ENCODE measurements at regions not wholly inside any gene's neighbourhood (a gene's known extent, or its start where the extent isn't known, plus 50 kb on each side); places are given as distances from the start of the nearest gene placed in this dataset.

DNA sequence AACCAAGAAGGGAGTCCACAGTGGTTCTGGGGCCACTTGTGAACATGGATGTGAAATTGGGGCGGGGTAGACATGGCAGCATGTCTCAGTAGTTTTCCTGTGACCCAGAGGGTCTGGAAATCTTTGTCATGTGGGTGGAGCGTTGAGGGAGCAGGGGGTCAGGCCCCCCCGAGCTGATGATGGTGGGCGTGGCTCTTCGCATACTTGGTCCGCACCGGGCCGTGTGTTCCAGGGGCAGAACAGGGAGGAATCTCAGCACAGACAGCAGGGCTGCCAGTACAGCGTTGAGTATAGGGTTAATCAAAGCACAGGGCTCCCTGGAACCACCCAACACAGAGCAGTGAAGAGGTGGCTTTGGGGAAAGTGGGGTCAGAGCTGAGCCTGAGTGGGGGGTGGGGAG, 267.5 kb downstream of the SEC14L1 start (continued):
- TF ChIP-seq, protein P1, sequence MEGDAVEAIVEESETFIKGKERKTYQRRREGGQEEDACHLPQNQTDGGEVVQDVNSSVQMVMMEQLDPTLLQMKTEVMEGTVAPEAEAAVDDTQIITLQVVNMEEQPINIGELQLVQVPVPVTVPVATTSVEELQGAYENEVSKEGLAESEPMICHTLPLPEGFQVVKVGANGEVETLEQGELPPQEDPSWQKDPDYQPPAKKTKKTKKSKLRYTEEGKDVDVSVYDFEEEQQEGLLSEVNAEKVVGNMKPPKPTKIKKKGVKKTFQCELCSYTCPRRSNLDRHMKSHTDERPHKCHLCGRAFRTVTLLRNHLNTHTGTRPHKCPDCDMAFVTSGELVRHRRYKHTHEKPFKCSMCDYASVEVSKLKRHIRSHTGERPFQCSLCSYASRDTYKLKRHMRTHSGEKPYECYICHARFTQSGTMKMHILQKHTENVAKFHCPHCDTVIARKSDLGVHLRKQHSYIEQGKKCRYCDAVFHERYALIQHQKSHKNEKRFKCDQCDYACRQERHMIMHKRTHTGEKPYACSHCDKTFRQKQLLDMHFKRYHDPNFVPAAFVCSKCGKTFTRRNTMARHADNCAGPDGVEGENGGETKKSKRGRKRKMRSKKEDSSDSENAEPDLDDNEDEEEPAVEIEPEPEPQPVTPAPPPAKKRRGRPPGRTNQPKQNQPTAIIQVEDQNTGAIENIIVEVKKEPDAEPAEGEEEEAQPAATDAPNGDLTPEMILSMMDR (tag by site-specific recombination; IDR thresholded peaks at IDR 0.05), result no peak
- no peak for TF ChIP-seq ZNF174 (tag by site-specific recombination; IDR thresholded peaks at IDR 0.05)
- TF ChIP-seq ZNF394 (tag by site-specific recombination; IDR thresholded peaks at IDR 0.05; ENCODE audit: borderline replicate concordance), result no peak

DNA sequence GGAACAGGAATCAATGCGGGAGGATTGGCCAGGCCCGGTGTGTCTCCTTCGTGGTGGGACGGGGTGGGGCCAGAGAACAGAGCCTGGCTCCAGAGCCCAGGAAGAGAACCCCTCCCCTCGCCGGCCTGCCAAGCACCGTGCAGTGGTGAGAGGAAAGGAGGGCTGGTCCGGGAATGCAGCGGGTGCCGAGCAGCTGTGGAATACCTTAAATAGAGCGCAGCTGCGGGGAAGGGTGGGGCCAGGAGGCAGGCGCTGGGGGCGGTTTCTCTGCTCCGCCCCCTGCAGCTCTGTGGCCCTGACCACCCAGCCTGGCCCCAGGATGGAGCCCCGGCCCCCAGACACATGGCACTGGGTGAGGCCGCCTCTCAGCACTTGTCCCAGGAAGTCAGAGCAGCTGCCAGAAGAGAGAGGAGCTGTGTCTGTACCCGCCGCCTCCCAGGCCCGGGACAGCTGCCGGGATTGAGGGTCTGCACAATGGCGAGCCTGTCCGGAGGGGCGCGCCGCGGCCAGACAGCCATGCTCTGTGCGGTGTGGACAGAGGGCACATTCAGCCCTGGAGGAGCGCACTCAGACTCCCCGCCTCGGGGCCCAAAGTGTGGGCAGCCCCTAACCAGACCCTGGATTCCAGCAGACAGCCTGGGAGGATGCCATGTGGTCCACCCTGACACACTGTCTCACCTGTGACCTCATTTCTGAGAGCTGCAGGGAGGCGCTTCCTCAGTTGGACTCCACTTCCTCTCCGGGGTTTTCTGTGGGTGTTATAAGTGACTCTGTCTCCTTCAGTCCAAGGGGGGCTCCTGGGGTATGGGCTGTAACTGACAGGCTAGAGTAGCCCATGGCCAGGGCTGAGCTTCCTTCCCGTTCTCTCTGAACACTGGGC, 268.8 kb downstream of the SEC14L1 start:
- H3K4me3 ChIP-seq (ENCODE audit: low read depth, low read length), result no peak overlapping the region
- H3K27ac ChIP-seq (ENCODE audit: extremely low read depth, low read depth, low read length), result no peak overlapping the region
- ChIA-PET POLR2A (interaction anchor here (0.6 kb wide), 1 partner anchor 40 kb away, joined by 3 read pairs; no protein-coding TSS in a partner anchor), CTCF (interaction anchor here (1.2 kb wide), 1 partner anchor 20 kb away, joined by 5 read pairs; no protein-coding TSS in a partner anchor)
- H3K4me1 ChIP-seq (ENCODE audit: control insufficient read depth, insufficient read depth, low read length), result no peaks in the 10 kb centered on the region
- TF ChIP-seq ZNF157 (tag by site-specific recombination; IDR thresholded peaks at IDR 0.05), result no peak
- no peak for TF ChIP-seq ZNF785 (tag by site-specific recombination; IDR thresholded peaks at IDR 0.05)
- TF ChIP-seq ZNF596 (tag by site-specific recombination; IDR thresholded peaks at IDR 0.05), result no peak
- TF ChIP-seq ZIC2 (tag by site-specific recombination; IDR thresholded peaks at IDR 0.05), result 0 out of 2 replicates have a peak, but pooled peaks have one; percentile 9
- no peak for TF ChIP-seq ZSCAN30 (tag by site-specific recombination; IDR thresholded peaks at IDR 0.05)
- TF ChIP-seq ZNF37A (tag by site-specific recombination; IDR thresholded peaks at IDR 0.05), result no peak
- TF ChIP-seq, protein P2, sequence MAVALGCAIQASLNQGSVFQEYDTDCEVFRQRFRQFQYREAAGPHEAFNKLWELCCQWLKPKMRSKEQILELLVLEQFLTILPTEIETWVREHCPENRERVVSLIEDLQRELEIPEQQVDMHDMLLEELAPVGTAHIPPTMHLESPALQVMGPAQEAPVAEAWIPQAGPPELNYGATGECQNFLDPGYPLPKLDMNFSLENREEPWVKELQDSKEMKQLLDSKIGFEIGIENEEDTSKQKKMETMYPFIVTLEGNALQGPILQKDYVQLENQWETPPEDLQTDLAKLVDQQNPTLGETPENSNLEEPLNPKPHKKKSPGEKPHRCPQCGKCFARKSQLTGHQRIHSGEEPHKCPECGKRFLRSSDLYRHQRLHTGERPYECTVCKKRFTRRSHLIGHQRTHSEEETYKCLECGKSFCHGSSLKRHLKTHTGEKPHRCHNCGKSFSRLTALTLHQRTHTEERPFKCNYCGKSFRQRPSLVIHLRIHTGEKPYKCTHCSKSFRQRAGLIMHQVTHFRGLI (tag by site-specific recombination; IDR thresholded peaks at IDR 0.05), result no peak
- TF ChIP-seq ZNF266 (tag by site-specific recombination; IDR thresholded peaks at IDR 0.05; ENCODE audit: low read depth), result no peak
- TF ChIP-seq, protein P3, sequence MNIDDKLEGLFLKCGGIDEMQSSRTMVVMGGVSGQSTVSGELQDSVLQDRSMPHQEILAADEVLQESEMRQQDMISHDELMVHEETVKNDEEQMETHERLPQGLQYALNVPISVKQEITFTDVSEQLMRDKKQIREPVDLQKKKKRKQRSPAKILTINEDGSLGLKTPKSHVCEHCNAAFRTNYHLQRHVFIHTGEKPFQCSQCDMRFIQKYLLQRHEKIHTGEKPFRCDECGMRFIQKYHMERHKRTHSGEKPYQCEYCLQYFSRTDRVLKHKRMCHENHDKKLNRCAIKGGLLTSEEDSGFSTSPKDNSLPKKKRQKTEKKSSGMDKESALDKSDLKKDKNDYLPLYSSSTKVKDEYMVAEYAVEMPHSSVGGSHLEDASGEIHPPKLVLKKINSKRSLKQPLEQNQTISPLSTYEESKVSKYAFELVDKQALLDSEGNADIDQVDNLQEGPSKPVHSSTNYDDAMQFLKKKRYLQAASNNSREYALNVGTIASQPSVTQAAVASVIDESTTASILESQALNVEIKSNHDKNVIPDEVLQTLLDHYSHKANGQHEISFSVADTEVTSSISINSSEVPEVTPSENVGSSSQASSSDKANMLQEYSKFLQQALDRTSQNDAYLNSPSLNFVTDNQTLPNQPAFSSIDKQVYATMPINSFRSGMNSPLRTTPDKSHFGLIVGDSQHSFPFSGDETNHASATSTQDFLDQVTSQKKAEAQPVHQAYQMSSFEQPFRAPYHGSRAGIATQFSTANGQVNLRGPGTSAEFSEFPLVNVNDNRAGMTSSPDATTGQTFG (tag by site-specific recombination; IDR thresholded peaks at IDR 0.05; ENCODE audit: borderline replicate concordance), result no peak
- peaks cover 0 to 22% of the 10 kb centered on the region in 2 experiments; a peak in 2 of 3 replicates for H3K36me3 ChIP-seq (ENCODE audit: control insufficient read depth in 2 of 2, insufficient read depth in 1 of 2, low read length in 2 of 2)
- H3K9me3 ChIP-seq (ENCODE audit: control insufficient read depth, insufficient read depth, low read depth, low read length), result no peaks in the 10 kb centered on the region

DNA sequence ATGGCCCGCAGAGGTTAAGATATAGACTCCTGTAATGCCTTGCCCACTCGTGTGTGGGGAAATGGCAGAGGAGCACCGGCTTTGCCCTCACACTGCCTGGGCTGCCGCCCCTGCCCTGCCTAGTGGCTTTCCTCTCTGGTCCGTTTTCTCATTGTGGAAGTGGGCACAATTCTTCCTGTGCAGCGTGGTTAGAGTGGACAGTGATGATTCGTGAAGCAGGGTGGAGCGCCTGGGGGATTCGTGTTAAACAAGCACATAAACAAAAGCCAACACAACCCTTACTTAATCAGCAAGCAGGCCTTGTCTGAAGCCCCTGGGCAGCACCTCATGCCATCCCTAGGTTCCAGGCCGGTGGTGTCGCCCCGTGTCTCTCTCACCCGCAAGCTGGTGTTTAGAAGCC, 269.7 kb downstream of the SEC14L1 start:
- no peaks in the 10 kb centered on the region for H3K4me1 ChIP-seq (ENCODE audit: control insufficient read depth, insufficient read depth, low read length)
- POLR2A ChIA-PET, result no interaction called here

More for the DNA sequence above, 269.7 kb downstream of the SEC14L1 start:
- no peak overlapping the region for H3K27ac ChIP-seq (ENCODE audit: extremely low read depth, low read depth, low read length)
- CTCF ChIA-PET, result interaction anchor here (1.2 kb wide), 1 partner anchor 19 kb away, joined by 5 read pairs; no protein-coding TSS in a partner anchor
- TF ChIP-seq REPIN1 (tag by site-specific recombination; IDR thresholded peaks at IDR 0.05; ENCODE audit: low read depth) (no peak), ZNF174 (tag by site-specific recombination; IDR thresholded peaks at IDR 0.05) (no peak), ZNF830 (tag by site-specific recombination; IDR thresholded peaks at IDR 0.05; ENCODE audit: low read depth) (no peak), ZNF544 (tag by site-specific recombination; IDR thresholded peaks at IDR 0.05) (no peak), ZNF292 (tag by site-specific recombination; IDR thresholded peaks at IDR 0.05; ENCODE audit: borderline replicate concordance, low read depth) (no peak), ZNF658 (tag by site-specific recombination; IDR thresholded peaks at IDR 0.05) (no peak), ZNF175 (tag by site-specific recombination; IDR thresholded peaks at IDR 0.05) (no peak), KLF10 (tag by site-specific recombination; IDR thresholded peaks at IDR 0.05) (no peak), PRDM1 (tag by site-specific recombination; IDR thresholded peaks at IDR 0.05) (no peak), ZNF311 (tag by site-specific recombination; IDR thresholded peaks at IDR 0.05; ENCODE audit: borderline replicate concordance) (no peak)
- TF ChIP-seq, protein P4, sequence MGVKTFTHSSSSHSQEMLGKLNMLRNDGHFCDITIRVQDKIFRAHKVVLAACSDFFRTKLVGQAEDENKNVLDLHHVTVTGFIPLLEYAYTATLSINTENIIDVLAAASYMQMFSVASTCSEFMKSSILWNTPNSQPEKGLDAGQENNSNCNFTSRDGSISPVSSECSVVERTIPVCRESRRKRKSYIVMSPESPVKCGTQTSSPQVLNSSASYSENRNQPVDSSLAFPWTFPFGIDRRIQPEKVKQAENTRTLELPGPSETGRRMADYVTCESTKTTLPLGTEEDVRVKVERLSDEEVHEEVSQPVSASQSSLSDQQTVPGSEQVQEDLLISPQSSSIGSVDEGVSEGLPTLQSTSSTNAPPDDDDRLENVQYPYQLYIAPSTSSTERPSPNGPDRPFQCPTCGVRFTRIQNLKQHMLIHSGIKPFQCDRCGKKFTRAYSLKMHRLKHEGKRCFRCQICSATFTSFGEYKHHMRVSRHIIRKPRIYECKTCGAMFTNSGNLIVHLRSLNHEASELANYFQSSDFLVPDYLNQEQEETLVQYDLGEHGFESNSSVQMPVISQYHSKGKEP (tag by site-specific recombination; IDR thresholded peaks at IDR 0.05), result no peak
- H3K36me3 ChIP-seq (ENCODE audit: control insufficient read depth in 2 of 2, insufficient read depth in 1 of 2, low read length in 2 of 2), result peaks cover 0 to 12% of the 10 kb centered on the region in 2 experiments; a peak in 2 of 3 replicates
- H3K4me3 ChIP-seq (ENCODE audit: low read depth, low read length), result no peak overlapping the region
- no peaks in the 10 kb centered on the region for H3K9me3 ChIP-seq (ENCODE audit: control insufficient read depth, insufficient read depth, low read depth, low read length)
